ENCODE measurements at regions not wholly inside any gene's neighbourhood (a gene's known extent, or its start where the extent isn't known, plus 50 kb on each side); places are given as distances from the start of the nearest gene placed in this dataset.

DNA sequence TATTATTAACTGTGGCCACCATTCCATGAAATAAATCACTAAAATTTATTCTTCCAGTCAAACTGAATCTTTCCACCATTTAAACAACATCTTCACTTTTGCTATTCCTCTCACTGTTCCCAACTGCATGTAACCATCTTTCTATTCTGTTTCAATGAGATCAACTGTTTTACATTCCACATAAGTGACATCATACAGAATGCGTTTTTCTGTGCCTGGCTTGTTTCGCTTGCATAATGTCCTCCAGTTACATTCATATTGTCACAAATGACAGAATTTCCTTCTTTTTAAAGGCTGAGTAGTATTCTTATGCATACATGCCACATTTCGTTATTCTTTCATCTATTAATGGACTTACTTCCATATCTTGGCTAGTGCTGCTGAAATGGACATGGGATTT is 738.2 kb downstream of the SEMA5A start:
- TF ChIP-seq, protein P1, sequence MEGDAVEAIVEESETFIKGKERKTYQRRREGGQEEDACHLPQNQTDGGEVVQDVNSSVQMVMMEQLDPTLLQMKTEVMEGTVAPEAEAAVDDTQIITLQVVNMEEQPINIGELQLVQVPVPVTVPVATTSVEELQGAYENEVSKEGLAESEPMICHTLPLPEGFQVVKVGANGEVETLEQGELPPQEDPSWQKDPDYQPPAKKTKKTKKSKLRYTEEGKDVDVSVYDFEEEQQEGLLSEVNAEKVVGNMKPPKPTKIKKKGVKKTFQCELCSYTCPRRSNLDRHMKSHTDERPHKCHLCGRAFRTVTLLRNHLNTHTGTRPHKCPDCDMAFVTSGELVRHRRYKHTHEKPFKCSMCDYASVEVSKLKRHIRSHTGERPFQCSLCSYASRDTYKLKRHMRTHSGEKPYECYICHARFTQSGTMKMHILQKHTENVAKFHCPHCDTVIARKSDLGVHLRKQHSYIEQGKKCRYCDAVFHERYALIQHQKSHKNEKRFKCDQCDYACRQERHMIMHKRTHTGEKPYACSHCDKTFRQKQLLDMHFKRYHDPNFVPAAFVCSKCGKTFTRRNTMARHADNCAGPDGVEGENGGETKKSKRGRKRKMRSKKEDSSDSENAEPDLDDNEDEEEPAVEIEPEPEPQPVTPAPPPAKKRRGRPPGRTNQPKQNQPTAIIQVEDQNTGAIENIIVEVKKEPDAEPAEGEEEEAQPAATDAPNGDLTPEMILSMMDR (IDR thresholded peaks at IDR 0.05; ENCODE audit: low read depth, low read length): no peak
- peak; percentile 24 to 73 for DNase-seq (ENCODE audit: low read depth in 2 of 2)
- no peak overlapping the region for H3K4me3 ChIP-seq (replicated peaks in 1 of 2; ENCODE audit: low read depth in 2 of 2, low read length in 2 of 2)

DNA sequence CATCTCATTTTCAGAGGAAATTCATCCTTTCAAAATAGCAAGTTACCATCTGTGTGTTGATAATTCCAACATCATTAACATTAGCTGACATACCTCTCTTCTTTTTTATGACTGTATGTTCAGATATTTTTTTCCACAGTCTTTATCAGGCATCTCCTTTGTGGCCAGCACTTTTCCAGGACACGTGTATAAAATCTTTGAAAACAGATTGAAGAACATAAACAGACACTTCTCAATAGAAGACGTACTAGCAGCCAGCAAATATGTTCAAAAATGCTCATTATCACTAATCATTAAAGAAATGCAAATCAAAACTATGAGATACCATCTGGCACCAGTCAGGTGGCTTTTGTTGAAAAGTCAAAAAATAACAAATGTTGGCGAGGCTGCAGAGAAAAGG is 734.3 kb downstream of the SEMA5A start:
- TF ChIP-seq, protein P1 (IDR thresholded peaks at IDR 0.05; ENCODE audit: low read depth, low read length): no peak
- H3K4me3 ChIP-seq (replicated peaks in 1 of 2; ENCODE audit: low read depth in 2 of 2, low read length in 2 of 2): no peak overlapping the region
- no peak for DNase-seq (ENCODE audit: low read depth in 2 of 2)

DNA sequence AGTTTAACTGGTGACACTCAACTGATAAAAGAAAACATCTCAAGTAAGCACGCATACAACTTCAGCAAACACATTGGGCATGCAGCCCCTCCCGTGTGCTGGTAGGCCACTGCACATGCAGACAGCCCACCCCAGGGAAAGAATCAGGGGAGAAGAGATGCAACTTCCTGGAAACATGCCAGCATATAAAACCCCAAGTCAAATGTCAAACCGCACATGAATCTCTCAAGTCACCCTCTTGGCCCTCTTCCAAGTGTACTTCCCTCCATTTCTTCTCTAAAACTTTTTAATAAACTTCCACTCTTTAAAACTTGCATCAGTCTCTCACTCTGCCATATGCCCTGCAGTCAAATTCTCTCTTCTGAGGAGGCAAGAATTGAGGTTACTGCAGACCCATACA is 732.7 kb downstream of the SEMA5A start:
- H3K4me3 ChIP-seq (replicated peaks in 1 of 2; ENCODE audit: low read depth in 2 of 2, low read length in 2 of 2): no peak overlapping the region
- TF ChIP-seq, protein P1 (IDR thresholded peaks at IDR 0.05; ENCODE audit: low read depth, low read length): no peak
- no peak for DNase-seq (ENCODE audit: low read depth in 2 of 2)

DNA sequence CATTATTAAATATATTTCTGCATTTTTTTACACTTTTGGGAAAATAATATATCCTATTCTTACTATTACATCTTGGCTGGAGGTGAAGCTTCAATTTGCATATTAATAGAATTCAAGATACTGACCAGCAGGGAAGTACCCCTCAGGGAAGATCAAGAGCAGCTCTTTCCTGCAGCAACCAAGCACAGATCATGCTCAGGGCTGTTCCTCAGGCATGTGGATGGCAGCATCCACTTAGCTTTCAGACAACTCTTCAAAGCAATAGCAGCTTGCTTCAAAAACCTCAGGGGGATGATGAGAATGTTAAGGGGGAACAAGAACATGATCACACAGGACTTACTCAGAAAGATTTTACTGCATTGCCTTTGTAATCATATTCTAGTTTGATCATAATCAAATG is 731.8 kb downstream of the SEMA5A start:
- no peak overlapping the region for H3K4me3 ChIP-seq (replicated peaks in 1 of 2; ENCODE audit: low read depth in 2 of 2, low read length in 2 of 2)
- DNase-seq (ENCODE audit: low read depth in 2 of 2): no peak
- TF ChIP-seq, protein P1 (IDR thresholded peaks at IDR 0.05; ENCODE audit: low read depth, low read length): no peak

DNA sequence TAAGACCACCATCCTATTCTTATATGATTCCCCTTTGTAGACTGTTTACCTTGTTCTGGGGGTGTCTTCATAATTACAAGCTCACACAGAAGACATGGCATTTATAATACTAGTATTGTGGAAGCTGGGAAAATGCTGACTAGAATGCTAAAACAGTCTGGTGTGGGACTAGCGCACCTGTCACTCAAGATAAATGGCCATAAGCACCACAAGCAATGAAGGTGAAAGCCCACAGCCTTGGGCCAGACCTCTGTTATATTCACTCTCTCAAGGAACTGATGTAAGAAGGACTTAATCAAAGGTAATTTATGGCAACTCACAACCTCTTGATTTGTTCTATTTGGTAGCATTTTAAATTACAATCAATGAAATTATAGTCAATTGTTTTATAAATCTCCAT is 721.5 kb downstream of the SEMA5A start:
- DNase-seq (ENCODE audit: low read depth in 2 of 2): no peak
- H3K4me3 ChIP-seq (replicated peaks in 1 of 2; ENCODE audit: low read depth in 2 of 2, low read length in 2 of 2): no peak overlapping the region
- TF ChIP-seq, protein P1 (IDR thresholded peaks at IDR 0.05; ENCODE audit: low read depth, low read length): no peak

DNA sequence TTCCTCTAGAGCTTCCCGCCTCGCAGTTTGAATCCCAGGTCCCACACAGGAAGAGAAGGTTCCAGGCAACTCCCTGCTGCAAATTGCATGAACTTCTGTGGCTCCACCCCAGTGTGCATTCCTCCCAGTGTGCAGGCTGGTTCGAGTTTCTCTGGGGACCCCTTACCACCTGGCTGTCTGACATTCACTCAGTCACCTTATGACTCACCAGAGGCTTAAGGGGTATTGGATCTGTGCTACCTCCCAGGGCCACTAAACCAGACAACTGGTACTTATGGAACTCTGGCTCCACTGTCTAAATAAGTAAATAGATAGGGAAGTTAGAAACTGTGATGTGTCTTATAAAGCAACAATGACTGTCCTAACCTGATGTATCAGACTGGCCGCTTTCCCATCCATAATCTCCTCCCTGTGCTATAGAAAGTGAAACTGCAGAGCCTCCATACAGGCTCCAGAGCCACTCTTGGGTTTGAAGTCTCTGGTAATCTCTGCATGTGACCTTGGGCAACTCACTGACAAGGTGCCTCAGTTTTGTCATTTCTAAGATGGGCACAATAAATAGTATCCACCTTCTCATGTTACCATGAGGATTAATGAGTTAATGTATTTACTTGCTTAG is 720.6 kb downstream of the SEMA5A start:
- H3K4me3 ChIP-seq (replicated peaks in 1 of 2; ENCODE audit: low read depth in 2 of 2, low read length in 2 of 2): no peak overlapping the region
- peak; percentile 11 to 59 for DNase-seq (ENCODE audit: low read depth in 2 of 2)
- TF ChIP-seq, protein P1 (IDR thresholded peaks at IDR 0.05; ENCODE audit: low read depth, low read length): no peak

DNA sequence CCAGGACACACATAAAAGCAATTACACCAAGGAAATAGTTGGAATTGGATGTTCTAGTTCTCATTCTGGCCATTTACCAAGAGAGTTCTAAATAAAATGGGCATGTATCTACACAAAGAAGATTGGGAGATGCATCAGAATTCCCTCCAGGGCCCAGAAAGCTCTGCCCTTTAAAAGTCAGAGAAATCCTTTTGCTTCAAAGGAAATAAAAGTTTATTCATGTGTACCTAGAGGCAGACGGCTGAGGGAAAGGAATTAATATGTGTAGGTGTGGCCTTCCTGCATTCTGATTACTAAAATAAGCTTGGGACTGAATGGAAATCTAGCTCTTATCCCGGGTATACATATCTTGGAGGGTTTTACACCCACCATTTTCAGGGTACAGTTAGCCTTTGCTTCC is 719.4 kb downstream of the SEMA5A start:
- TF ChIP-seq, protein P1 (IDR thresholded peaks at IDR 0.05; ENCODE audit: low read depth, low read length): no peak
- H3K4me3 ChIP-seq (replicated peaks in 1 of 2; ENCODE audit: low read depth in 2 of 2, low read length in 2 of 2): no peak overlapping the region

More for the DNA sequence above, 719.4 kb downstream of the SEMA5A start:
- no peak for DNase-seq (ENCODE audit: low read depth in 2 of 2)

Data from cardiac fibroblast (primary cell).